Breast epithelium (tissue), 3 donors: ENCODE measurements at regions not wholly inside any gene's neighbourhood (a gene's known extent, or its start where the extent isn't known, plus 50 kb on each side); places are given as distances from the start of the nearest gene placed in this dataset.

Source experiments
- POLR2A ChIP-seq: fragments of 450-650 bp; IDR thresholded peaks from one replicate; pipeline ENCODE4 v1.6.1; 2016; ENCODE audit warnings: antibody characterized with exemption, mild to moderate bottlenecking, moderate library complexity
- POLR2AphosphoS5 ChIP-seq, 3 donors: sonication (generic); formaldehyde crosslinking; IDR thresholded peaks; one replicate each; pipeline ENCODE4 v1.6.1; 2017; ENCODE audit warnings: antibody characterized with exemption in 3 of 3
- TF ChIP-seq, protein P1 (sequence below), 3 donors: fragments of 450-650 bp; IDR thresholded peaks; one replicate each; pipeline ENCODE4 v1.5.1; 2016 to 2017; ENCODE audit warnings: antibody characterized with exemption in 3 of 3, mild to moderate bottlenecking in 3 of 3, moderate library complexity in 3 of 3

DNA sequence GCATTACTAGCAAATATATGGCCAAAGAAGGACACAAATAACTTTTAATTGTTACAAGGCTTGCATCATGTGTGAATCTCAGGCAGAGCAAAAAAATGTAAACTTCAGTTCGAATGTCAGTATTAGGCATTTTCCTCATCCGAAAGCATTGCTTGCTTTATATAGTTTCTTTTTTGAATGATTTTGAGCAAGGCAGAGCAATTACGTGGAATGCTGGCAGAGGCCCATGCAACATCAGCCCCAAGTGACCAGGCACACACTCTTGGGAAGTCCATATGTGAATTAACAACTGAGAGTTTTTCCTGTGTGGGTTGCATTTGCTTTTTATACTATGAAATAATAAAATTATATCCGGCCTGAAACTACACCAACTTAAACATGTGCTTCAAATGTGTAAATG lies 274.8 kb downstream of the PTPRC start:
- TF ChIP-seq, protein P1, sequence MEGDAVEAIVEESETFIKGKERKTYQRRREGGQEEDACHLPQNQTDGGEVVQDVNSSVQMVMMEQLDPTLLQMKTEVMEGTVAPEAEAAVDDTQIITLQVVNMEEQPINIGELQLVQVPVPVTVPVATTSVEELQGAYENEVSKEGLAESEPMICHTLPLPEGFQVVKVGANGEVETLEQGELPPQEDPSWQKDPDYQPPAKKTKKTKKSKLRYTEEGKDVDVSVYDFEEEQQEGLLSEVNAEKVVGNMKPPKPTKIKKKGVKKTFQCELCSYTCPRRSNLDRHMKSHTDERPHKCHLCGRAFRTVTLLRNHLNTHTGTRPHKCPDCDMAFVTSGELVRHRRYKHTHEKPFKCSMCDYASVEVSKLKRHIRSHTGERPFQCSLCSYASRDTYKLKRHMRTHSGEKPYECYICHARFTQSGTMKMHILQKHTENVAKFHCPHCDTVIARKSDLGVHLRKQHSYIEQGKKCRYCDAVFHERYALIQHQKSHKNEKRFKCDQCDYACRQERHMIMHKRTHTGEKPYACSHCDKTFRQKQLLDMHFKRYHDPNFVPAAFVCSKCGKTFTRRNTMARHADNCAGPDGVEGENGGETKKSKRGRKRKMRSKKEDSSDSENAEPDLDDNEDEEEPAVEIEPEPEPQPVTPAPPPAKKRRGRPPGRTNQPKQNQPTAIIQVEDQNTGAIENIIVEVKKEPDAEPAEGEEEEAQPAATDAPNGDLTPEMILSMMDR (IDR thresholded peaks at IDR 0.05), result no peak
- TF ChIP-seq POLR2A, result no peak
- no peak for TF ChIP-seq POLR2AphosphoS5 (IDR thresholded peaks at IDR 0.05)
